Activated CD4-positive, alpha-beta T cell treated with anti-CD3 and anti-CD28 coated beads, Interleukin-2, amount 10 ng/mL, durations not matched to agents 24 days and 14 days (primary cell): ENCODE measurements at regions not wholly inside any gene's neighbourhood (a gene's known extent, or its start where the extent isn't known, plus 50 kb on each side); places are given as distances from the start of the nearest gene placed in this dataset.

Experiments used
- DNase-seq: peaks from one replicate; pipeline ENCODE4 v3.0.0; 2022
- H3K27ac Mint-ChIP-seq: one replicate; pipeline ENCODE4 v1.8.0; 2022; ENCODE audit warnings: mild to moderate bottlenecking, mixed read lengths
- H3K27me3 Mint-ChIP-seq: one replicate; pipeline ENCODE4 v1.8.0; 2022; ENCODE audit warnings: mixed read lengths
- H3K36me3 Mint-ChIP-seq: one replicate; pipeline ENCODE4 v1.8.0; 2022; ENCODE audit warnings: low read depth, mild to moderate bottlenecking, mixed read lengths
- H3K4me1 Mint-ChIP-seq: one replicate; pipeline ENCODE4 v1.8.0; 2021; ENCODE audit warnings: mixed read lengths
- H3K4me3 Mint-ChIP-seq: one replicate; pipeline ENCODE4 v1.8.0; 2022; ENCODE audit warnings: mild to moderate bottlenecking, moderate library complexity, mixed read lengths
- H3K9me3 Mint-ChIP-seq: one replicate; pipeline ENCODE4 v1.8.0; 2021; ENCODE audit warnings: mixed read lengths
- intact Hi-C: fragments of 100-400 bp; cut with micrococcal nuclease; formaldehyde crosslinking; loops from one replicate; pipeline ENCODE4 v1.15.1; 2023

GRCh38 chr7:16301291-16301690 is 120.0 kb downstream of the CRPPA start:
- DNase-seq, result no peak
- Mint-ChIP-seq H3K9me3 (no peaks in the 10 kb centered on the region), H3K27ac (no peak overlapping the region), H3K4me1 (no peaks in the 10 kb centered on the region), H3K36me3 (no peaks in the 10 kb centered on the region), H3K27me3 (no peaks in the 10 kb centered on the region), H3K4me3 (no peak overlapping the region)
- intact Hi-C loops, result no loop called here

GRCh38 chr7:16300361-16300895 is 120.9 kb downstream of the CRPPA start:
- H3K4me3 Mint-ChIP-seq, result no peak overlapping the region
- no peak overlapping the region for H3K27ac Mint-ChIP-seq
- no peak for DNase-seq
- no peaks in the 10 kb centered on the region for H3K4me1 Mint-ChIP-seq
- H3K36me3 Mint-ChIP-seq, result no peaks in the 10 kb centered on the region
- no peaks in the 10 kb centered on the region for H3K9me3 Mint-ChIP-seq
- intact Hi-C loops, result no loop called here
- no peaks in the 10 kb centered on the region for H3K27me3 Mint-ChIP-seq

- H3K4me1 Mint-ChIP-seq, result no peaks in the 10 kb centered on the region
- no peaks in the 10 kb centered on the region for H3K27me3 Mint-ChIP-seq
- H3K4me3 Mint-ChIP-seq, result no peak overlapping the region
- no peaks in the 10 kb centered on the region for H3K36me3 Mint-ChIP-seq
- no peak overlapping the region for H3K27ac Mint-ChIP-seq
- DNase-seq, result no peak
- intact Hi-C loops, result no loop called here
- no peaks in the 10 kb centered on the region for H3K9me3 Mint-ChIP-seq
Observed at GRCh38 chr7:16299853-16300252, 121.5 kb downstream of the CRPPA start.

DNA sequence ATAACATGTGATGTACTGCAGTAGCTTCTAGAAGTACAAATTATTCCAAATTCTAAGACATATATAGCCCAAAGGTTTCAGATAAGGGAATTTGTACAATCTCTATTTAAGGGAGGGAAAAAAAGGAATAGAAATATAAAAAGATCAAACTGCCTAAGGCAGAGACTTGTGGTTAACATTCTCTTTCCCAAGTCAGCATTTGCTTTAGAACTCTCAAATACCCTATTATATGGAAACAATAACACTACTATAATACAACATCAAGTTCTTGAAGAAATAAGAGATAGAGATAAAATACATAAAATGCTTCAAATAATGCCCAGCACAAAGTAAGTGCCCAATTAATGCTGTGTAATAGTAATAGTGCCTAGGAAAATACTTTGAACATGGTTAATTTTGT is 123.1 kb downstream of the CRPPA start:
- intact Hi-C loops, result no loop called here

DNA sequence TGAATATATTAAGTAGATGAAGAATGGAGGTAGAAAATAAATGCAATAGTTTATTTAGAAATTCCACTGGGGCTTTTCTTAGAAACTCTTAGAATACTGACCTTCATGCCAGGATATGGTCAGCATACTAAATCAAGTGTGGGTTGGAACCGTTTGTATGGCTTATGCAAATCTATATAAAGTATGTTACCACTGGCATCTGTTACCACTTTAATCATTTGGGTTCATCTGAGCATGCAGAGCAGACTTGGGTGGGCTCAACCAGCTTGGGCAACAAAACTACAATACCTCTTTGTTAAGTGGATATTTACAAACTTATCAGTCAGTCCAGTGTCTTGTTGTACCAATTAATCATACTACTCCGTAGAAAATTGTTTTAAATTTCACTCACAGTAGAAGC is 125.8 kb downstream of the CRPPA start:
- no peaks in the 10 kb centered on the region for H3K36me3 Mint-ChIP-seq
- no peaks in the 10 kb centered on the region for H3K9me3 Mint-ChIP-seq
- no peaks in the 10 kb centered on the region for H3K27me3 Mint-ChIP-seq
- DNase-seq, result no peak
- no peak overlapping the region for H3K4me3 Mint-ChIP-seq
- no peaks in the 10 kb centered on the region for H3K4me1 Mint-ChIP-seq
- no peak overlapping the region for H3K27ac Mint-ChIP-seq
- intact Hi-C loops, result no loop called here

More for the DNA sequence above, 123.1 kb downstream of the CRPPA start:
- Mint-ChIP-seq H3K9me3 (no peaks in the 10 kb centered on the region), H3K4me1 (no peaks in the 10 kb centered on the region), H3K36me3 (no peaks in the 10 kb centered on the region), H3K27ac (no peak overlapping the region), H3K27me3 (no peaks in the 10 kb centered on the region), H3K4me3 (no peak overlapping the region)
- no peak for DNase-seq

DNA sequence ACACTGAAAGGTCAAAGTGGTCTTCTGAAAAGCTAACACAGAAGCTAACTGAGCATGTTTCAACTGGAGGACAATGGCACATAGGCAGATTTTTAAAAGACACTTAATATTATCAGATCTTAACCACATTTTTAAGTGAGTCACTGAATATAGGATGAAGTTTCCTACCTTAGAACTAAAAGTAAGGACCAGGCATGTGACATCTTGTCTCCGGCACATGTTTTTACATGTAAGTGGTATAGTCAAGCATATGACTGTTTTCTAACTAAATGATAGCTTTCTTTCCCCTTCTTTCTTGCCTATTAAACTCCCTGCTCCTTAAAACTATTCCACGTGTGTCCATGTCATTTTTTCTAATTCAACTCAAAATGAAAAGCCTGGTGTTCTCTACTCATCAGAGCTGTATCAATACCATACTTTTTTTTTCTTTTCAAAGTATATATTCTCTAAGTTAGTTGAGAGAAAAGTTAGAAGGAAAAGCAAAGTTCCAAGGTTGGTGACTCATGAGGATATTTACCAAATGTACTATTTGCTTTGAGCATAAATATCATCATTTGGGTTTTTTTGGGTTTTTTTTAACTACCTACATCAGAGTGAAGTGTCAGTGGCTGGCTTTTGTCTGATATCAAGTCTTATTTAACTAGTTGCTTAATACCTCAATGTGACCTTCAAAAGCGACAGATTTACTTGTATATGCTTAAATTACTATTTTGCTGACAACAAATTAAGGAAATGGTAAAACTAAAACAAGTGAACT is 127.5 kb downstream of the CRPPA start:
- Mint-ChIP-seq H3K36me3 (no peaks in the 10 kb centered on the region), H3K4me3 (no peak overlapping the region), H3K9me3 (no peaks in the 10 kb centered on the region), H3K4me1 (no peaks in the 10 kb centered on the region), H3K27me3 (no peaks in the 10 kb centered on the region), H3K27ac (no peak overlapping the region)
- DNase-seq, result no peak
- intact Hi-C loops, result no loop called here

GRCh38 chr7:16284581-16284980 is 136.8 kb downstream of the CRPPA start:
- Mint-ChIP-seq H3K4me1 (no peaks in the 10 kb centered on the region), H3K4me3 (no peak overlapping the region), H3K9me3 (no peaks in the 10 kb centered on the region), H3K27me3 (no peaks in the 10 kb centered on the region), H3K27ac (no peak overlapping the region), H3K36me3 (no peaks in the 10 kb centered on the region)
- intact Hi-C loops, result no loop called here
- DNase-seq, result no peak

GRCh38 chr7:16278167-16278787 is 143.1 kb downstream of the CRPPA start:
- intact Hi-C loops, result no loop called here
- H3K9me3 Mint-ChIP-seq, result no peaks in the 10 kb centered on the region
- no peak overlapping the region for H3K4me3 Mint-ChIP-seq
- H3K36me3 Mint-ChIP-seq, result no peaks in the 10 kb centered on the region
- no peak overlapping the region for H3K27ac Mint-ChIP-seq
- no peaks in the 10 kb centered on the region for H3K27me3 Mint-ChIP-seq
- DNase-seq, result no peak
- H3K4me1 Mint-ChIP-seq, result no peaks in the 10 kb centered on the region

- Mint-ChIP-seq H3K4me3 (no peak overlapping the region), H3K4me1 (no peaks in the 10 kb centered on the region), H3K9me3 (no peaks in the 10 kb centered on the region), H3K36me3 (no peaks in the 10 kb centered on the region), H3K27me3 (peaks cover 2% of the 10 kb centered on the region), H3K27ac (no peak overlapping the region)
- intact Hi-C loops, result no loop called here
- DNase-seq, result no peak
Observed at GRCh38 chr7:16271990-16272665, 149.2 kb downstream of the CRPPA start.

DNA sequence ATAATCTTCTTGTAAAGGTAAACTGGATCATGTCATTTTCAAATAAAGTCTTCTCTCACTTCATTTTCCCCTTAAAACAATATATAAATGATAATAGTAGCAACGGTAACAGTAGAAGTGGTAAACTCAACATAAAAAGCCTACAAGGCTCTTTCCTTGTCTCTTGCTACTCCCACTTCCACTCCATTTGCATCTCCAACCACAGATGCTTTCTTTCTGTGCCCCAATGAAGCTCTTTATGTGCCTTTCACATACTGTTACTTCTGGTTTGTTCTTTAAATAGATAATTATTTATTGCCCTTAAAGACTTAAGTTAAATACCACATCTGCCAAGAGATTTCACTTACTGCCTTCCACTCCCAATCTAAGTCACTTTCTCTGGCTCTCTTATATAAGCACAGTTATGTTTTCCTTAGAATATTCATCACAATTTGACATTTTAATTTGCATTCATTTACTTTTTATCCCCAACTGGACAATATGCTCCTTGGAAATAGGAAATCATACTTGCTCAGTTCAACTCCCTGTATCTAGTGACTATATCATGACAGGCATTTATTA is 149.9 kb downstream of the CRPPA start:
- H3K27me3 Mint-ChIP-seq, result peaks cover 2% of the 10 kb centered on the region
- intact Hi-C loops, result no loop called here
- H3K27ac Mint-ChIP-seq, result no peak overlapping the region

GRCh38 chr7:16270844-16271243 is 150.5 kb downstream of the CRPPA start:
- no peak overlapping the region for H3K4me3 Mint-ChIP-seq
- no peaks in the 10 kb centered on the region for H3K4me1 Mint-ChIP-seq
- no peaks in the 10 kb centered on the region for H3K9me3 Mint-ChIP-seq
- no peak for DNase-seq
- H3K27ac Mint-ChIP-seq, result no peak overlapping the region
- intact Hi-C loops, result no loop called here
- H3K27me3 Mint-ChIP-seq, result peaks cover 2% of the 10 kb centered on the region
- H3K36me3 Mint-ChIP-seq, result no peaks in the 10 kb centered on the region

More for the DNA sequence above, 149.9 kb downstream of the CRPPA start:
- Mint-ChIP-seq H3K9me3 (no peaks in the 10 kb centered on the region), H3K36me3 (no peaks in the 10 kb centered on the region), H3K4me3 (no peak overlapping the region), H3K4me1 (no peaks in the 10 kb centered on the region)
- no peak for DNase-seq

- Mint-ChIP-seq H3K27ac (no peak overlapping the region), H3K9me3 (no peaks in the 10 kb centered on the region), H3K4me3 (no peak overlapping the region), H3K27me3 (peaks cover 2% of the 10 kb centered on the region), H3K4me1 (no peaks in the 10 kb centered on the region), H3K36me3 (no peaks in the 10 kb centered on the region)
- no peak for DNase-seq
- intact Hi-C loops, result no loop called here
Observed at GRCh38 chr7:16268821-16269768, 152.2 kb downstream of the CRPPA start.
